ENCODE measurements at regions not wholly inside any gene's neighbourhood (a gene's known extent, or its start where the extent isn't known, plus 50 kb on each side); places are given as distances from the start of the nearest gene placed in this dataset.

GRCh38 chr1:216903382-216903740, 180.1 kb upstream of the ESRRG start:
- no peak overlapping the region for H2AK5ac ChIP-seq (ENCODE audit: low read depth, low read length)
- H4K20me1 ChIP-seq (ENCODE audit: insufficient read depth, low read length), result no peaks in the 10 kb centered on the region
- ChIA-PET POLR2A (ENCODE audit: unreplicated experiment) (interaction anchor here (0.6 kb wide), 1 partner anchor 234 kb away, joined by 5 read pairs; no protein-coding TSS in a partner anchor), CTCF (no interaction called here)
- H3K36me3 ChIP-seq (ENCODE audit: control insufficient read depth, insufficient read depth, low read length), result no peaks in the 10 kb centered on the region
- H3K4me2 ChIP-seq (ENCODE audit: low read depth, low read length), result peak overlapping the region; percentile 27; the same call in 1 of the 2 replicates
- H3K4me1 ChIP-seq (ENCODE audit: control insufficient read depth, insufficient read depth, low read length), result peaks cover 11% of the 10 kb centered on the region
- no peak overlapping the region for H2AFZ ChIP-seq (replicated peaks; ENCODE audit: low read length, poor library complexity)
- 0% methylated on average over 1 of the region's 2 CpGs; no CpG with 5 or more reads in 1 of the 2 experiments for WGBS, 2 experiments (ENCODE audit: extremely low coverage in 2 of 2, insufficient read length in 1 of 2)
- intact Hi-C loops (cut with micrococcal nuclease), result no loop called here
- no peak overlapping the region for H4K5ac ChIP-seq (ENCODE audit: low read depth, low read length)
- H3K56ac ChIP-seq (ENCODE audit: extremely low read depth, insufficient read depth, low read length), result no peak overlapping the region
- no peaks in the 10 kb centered on the region for H3K9me3 ChIP-seq (ENCODE audit: control insufficient read depth, insufficient read depth, low read length)
- no peak overlapping the region for H3K4me3 ChIP-seq (ENCODE audit: insufficient read depth, low read depth, low read length)
- BruUV-seq (replicated peaks), result no TSS peak
- in situ Hi-C loops (cut with MboI; ENCODE audit: low sequenced_read_pairs), result no loop called here
- peak overlapping the region; percentile 79 for H2BK120ac ChIP-seq (ENCODE audit: low read depth, low read length)
- ATAC-seq (ENCODE audit: low read depth), result peak; percentile 95
- peaks cover 13% of the 10 kb centered on the region for H3K9me1 ChIP-seq (ENCODE audit: insufficient read depth, low read length)
- peak overlapping the region; percentile 73; the same call in 1 of the 2 replicates for H2BK20ac ChIP-seq (ENCODE audit: low read depth, low read length)
- H3K9ac ChIP-seq (ENCODE audit: low read depth, low read length), result no peak overlapping the region
- no peak for TF ChIP-seq CEBPB (IDR thresholded peaks at IDR 0.05; ENCODE audit: low read depth, low read length)
- no peak for TF ChIP-seq ELK1 (IDR thresholded peaks at IDR 0.05; ENCODE audit: borderline replicate concordance, low read depth, low read length)
- no peak for TF ChIP-seq FOS (IDR thresholded peaks at IDR 0.05; ENCODE audit: low read depth, low read length)
- no peak for TF ChIP-seq CTCF (conservative IDR thresholded peaks at IDR 0.05; ENCODE audit: low read depth, low read length)
- TF ChIP-seq RFX5 (IDR thresholded peaks at IDR 0.05; ENCODE audit: low read depth, low read length), result no peak
- no peak for TF ChIP-seq MXI1 (IDR thresholded peaks at IDR 0.05; ENCODE audit: borderline replicate concordance, low read depth, low read length)
- TF ChIP-seq RAD21 (IDR thresholded peaks at IDR 0.05; ENCODE audit: low read length), result no peak
- no peak for TF ChIP-seq CHD1 (IDR thresholded peaks at IDR 0.05; ENCODE audit: low read depth, low read length)
- TF ChIP-seq SMC3 (IDR thresholded peaks at IDR 0.05; ENCODE audit: low read depth, low read length), result no peak
- TF ChIP-seq, protein P1, sequence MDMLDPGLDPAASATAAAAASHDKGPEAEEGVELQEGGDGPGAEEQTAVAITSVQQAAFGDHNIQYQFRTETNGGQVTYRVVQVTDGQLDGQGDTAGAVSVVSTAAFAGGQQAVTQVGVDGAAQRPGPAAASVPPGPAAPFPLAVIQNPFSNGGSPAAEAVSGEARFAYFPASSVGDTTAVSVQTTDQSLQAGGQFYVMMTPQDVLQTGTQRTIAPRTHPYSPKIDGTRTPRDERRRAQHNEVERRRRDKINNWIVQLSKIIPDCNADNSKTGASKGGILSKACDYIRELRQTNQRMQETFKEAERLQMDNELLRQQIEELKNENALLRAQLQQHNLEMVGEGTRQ (IDR thresholded peaks at IDR 0.05; ENCODE audit: low read depth, low read length), result no peak
- no peak for TF ChIP-seq MAZ (IDR thresholded peaks at IDR 0.05; ENCODE audit: borderline replicate concordance, low read depth, low read length)
- no peak for TF ChIP-seq RCOR1 (IDR thresholded peaks at IDR 0.05; ENCODE audit: insufficient replicate concordance, low read length)
- no peak overlapping the region for H2AK9ac ChIP-seq (replicated peaks; ENCODE audit: low read depth, low read length, poor library complexity)
- H3K4ac ChIP-seq (ENCODE audit: low read depth, low read length), result peak overlapping the region; percentile 77; the same call in 1 of the 2 replicates
- no peak overlapping the region for H3K27ac ChIP-seq (ENCODE audit: insufficient read depth, low read length)
- peak; percentile 87 for DNase-seq
- H4K8ac ChIP-seq (ENCODE audit: low read depth in 2 of 2, low read length in 2 of 2), result no peak overlapping the region; a peak in 1 of 4 replicates
- peak overlapping the region; percentile 17; the same call in 1 of the 2 replicates for H3K18ac ChIP-seq (ENCODE audit: low read depth, low read length)
- no peak overlapping the region for H3K14ac ChIP-seq (replicated peaks; ENCODE audit: low read depth, low read length)
- peak overlapping the region; percentile 74 for H2BK5ac ChIP-seq (ENCODE audit: low read depth, low read length, poor library complexity, severe bottlenecking)
- H3K27me3 ChIP-seq (ENCODE audit: control insufficient read depth, insufficient read depth, low read length), result no peaks in the 10 kb centered on the region
- H4K91ac ChIP-seq (ENCODE audit: insufficient read depth, low read depth, low read length), result peak overlapping the region; percentile 64; the same call in 1 of the 2 replicates
- dilution Hi-C loops (cut with HindIII; ENCODE audit: low sequenced_read_pairs, unreplicated experiment), result no loop called here
- no peak overlapping the region for H2BK15ac ChIP-seq (ENCODE audit: low read depth, low read length)
- no peak overlapping the region for H3K23ac ChIP-seq (ENCODE audit: low read depth, low read length)
- no peaks in the 10 kb centered on the region for H3K79me1 ChIP-seq (ENCODE audit: low read depth in 1 of 2, low read length in 2 of 2)

All from IMR-90 (cell line).